CD14-positive monocyte (primary cell): ENCODE measurements at regions not wholly inside any gene's neighbourhood (a gene's known extent, or its start where the extent isn't known, plus 50 kb on each side); places are given as distances from the start of the nearest gene placed in this dataset.

Experiments
- DNase-seq, 3 donors: peaks; one replicate each; pipeline ENCODE4 v3.0.0-alpha.2; 2011 to 2022
- H2AFZ ChIP-seq: 2 replicates; pipeline ENCODE4 v1.6.0; 2012; ENCODE audit warnings: mild to moderate bottlenecking, low read depth, low read length, inconsistent platforms; ENCODE audit not compliant: insufficient read depth, poor library complexity, severe bottlenecking
- H3K27ac ChIP-seq, 2 donors: 1 replicate in 1 of 2; 2 replicates in 1 of 2; pipeline ENCODE4 v1.5.1; 2012 to 2013; ENCODE audit warnings: low read length in 2 of 2, control low read depth in 1 of 2, inconsistent platforms in 1 of 2, low read depth in 1 of 2, mild to moderate bottlenecking in 1 of 2
- H3K27me3 ChIP-seq, 2 donors: one replicate each; pipeline versions ENCODE4 v1.6.0 to v1.6.1; 2011 to 2013; ENCODE audit warnings: low read length in 2 of 2; ENCODE audit not compliant: control insufficient read depth in 2 of 2, insufficient read depth in 2 of 2
- H3K36me3 ChIP-seq, 2 donors: replicated peaks in 1 of 2; 1 replicate in 1 of 2; 2 replicates in 1 of 2; pipeline versions ENCODE4 v1.5.1 to v1.6.1; 2012 to 2013; ENCODE audit warnings: low read length in 2 of 2, control low read depth in 1 of 2, inconsistent platforms in 1 of 2, mild to moderate bottlenecking in 1 of 2; ENCODE audit not compliant: insufficient read depth in 2 of 2, control insufficient read depth in 1 of 2
- H3K4me1 ChIP-seq, 2 donors: 1 replicate in 1 of 2; 2 replicates in 1 of 2; pipeline versions ENCODE4 v1.5.1 to v1.6.1; 2012 to 2013; ENCODE audit warnings: low read length in 2 of 2, control low read depth in 1 of 2, inconsistent platforms in 1 of 2, mild to moderate bottlenecking in 1 of 2, moderate library complexity in 1 of 2; ENCODE audit not compliant: insufficient read depth in 2 of 2, control insufficient read depth in 1 of 2
- H3K4me2 ChIP-seq: replicated peaks from 2 replicates; pipeline ENCODE3; 2012; ENCODE audit warnings: low read length, moderate library complexity, mild to moderate bottlenecking; ENCODE audit not compliant: poor library complexity, severe bottlenecking; ENCODE audit errors: extremely low read depth
- H3K4me3 ChIP-seq, 3 experiments: fragments of 200-600 bp in 1 of 3; sonication (generic) in 1 of 3; replicated peaks in 1 of 3; 1 replicate in 2 of 3; 2 replicates in 1 of 3; pipeline ENCODE4 v1.5.1; 2011 to 2013; ENCODE audit warnings: low read length in 3 of 3, mild to moderate bottlenecking in 3 of 3, control low read depth in 2 of 3, low read depth in 2 of 3, inconsistent platforms in 1 of 3, moderate library complexity in 1 of 3
- H3K79me2 ChIP-seq: 2 replicates; pipeline ENCODE4 v1.6.0; 2012; ENCODE audit warnings: mild to moderate bottlenecking, control low read depth, inconsistent platforms, low read length, moderate library complexity; ENCODE audit not compliant: insufficient read depth
- H3K9ac ChIP-seq: 2 replicates; pipeline ENCODE4 v1.6.0; 2017; ENCODE audit warnings: low read length, mild to moderate bottlenecking; ENCODE audit not compliant: insufficient read depth, poor library complexity, severe bottlenecking
- H3K9me3 ChIP-seq, 2 donors: replicated peaks in 1 of 2; 1 replicate in 1 of 2; 2 replicates in 1 of 2; pipeline versions ENCODE4 v1.5.1 to v1.6.1; 2012 to 2013; ENCODE audit warnings: low read length in 2 of 2, control low read depth in 1 of 2; ENCODE audit not compliant: control insufficient read depth in 1 of 2, insufficient read depth in 1 of 2
- H4K20me1 ChIP-seq: 2 replicates; pipeline ENCODE4 v1.6.0; 2012; ENCODE audit warnings: mild to moderate bottlenecking, low read length, control low read depth, moderate library complexity; ENCODE audit not compliant: insufficient read depth
- H3K27ac Mint-ChIP-seq, 7 donors: one replicate each; pipeline ENCODE4 v1.8.0; 2020; ENCODE audit warnings: mild to moderate bottlenecking in 7 of 7, mixed read lengths in 7 of 7, moderate library complexity in 6 of 7, inconsistent platforms in 2 of 7
- H3K27me3 Mint-ChIP-seq, 3 donors: one replicate each; pipeline ENCODE4 v1.8.0; 2021 to 2022; ENCODE audit warnings: low read depth in 3 of 3, mild to moderate bottlenecking in 3 of 3, mixed read lengths in 3 of 3, moderate library complexity in 3 of 3, inconsistent platforms in 1 of 3
- H3K36me3 Mint-ChIP-seq, 2 donors: one replicate each; pipeline ENCODE4 v1.8.0; 2020; ENCODE audit warnings: mixed read lengths in 2 of 2, inconsistent platforms in 1 of 2, mild to moderate bottlenecking in 1 of 2
- H3K4me1 Mint-ChIP-seq: one replicate; pipeline ENCODE4 v1.8.0; 2020; ENCODE audit warnings: mild to moderate bottlenecking, mixed read lengths
- H3K4me3 Mint-ChIP-seq, 2 donors: one replicate each; pipeline ENCODE4 v1.8.0; 2020; ENCODE audit warnings: mild to moderate bottlenecking in 2 of 2, mixed read lengths in 2 of 2, moderate library complexity in 1 of 2
- H3K9me3 Mint-ChIP-seq, 7 donors: one replicate each; pipeline ENCODE4 v1.8.0; 2020 to 2022; ENCODE audit warnings: mixed read lengths in 7 of 7, mild to moderate bottlenecking in 6 of 7, moderate library complexity in 6 of 7, inconsistent platforms in 2 of 7
- CTCF ChIP-seq: fragments of 200-600 bp; IDR thresholded peaks from one replicate; pipeline ENCODE4 v1.8.0; 2022; ENCODE audit warnings: antibody characterized with exemption, mild to moderate bottlenecking
- WGBS: methylation state at CpG from one replicate; pipeline ENCODE4 v1.1.5; 2013; ENCODE audit warnings: missing lambda C conversion rate; ENCODE audit not compliant: insufficient coverage; 5-methylcytosine and 5-hydroxymethylcytosine counted together
- intact Hi-C, 2 donors: fragments of 100-400 bp; cut with micrococcal nuclease; formaldehyde crosslinking; loops; one replicate each; pipeline versions ENCODE4 v1.15.0 to v1.15.1; 2023

DNA sequence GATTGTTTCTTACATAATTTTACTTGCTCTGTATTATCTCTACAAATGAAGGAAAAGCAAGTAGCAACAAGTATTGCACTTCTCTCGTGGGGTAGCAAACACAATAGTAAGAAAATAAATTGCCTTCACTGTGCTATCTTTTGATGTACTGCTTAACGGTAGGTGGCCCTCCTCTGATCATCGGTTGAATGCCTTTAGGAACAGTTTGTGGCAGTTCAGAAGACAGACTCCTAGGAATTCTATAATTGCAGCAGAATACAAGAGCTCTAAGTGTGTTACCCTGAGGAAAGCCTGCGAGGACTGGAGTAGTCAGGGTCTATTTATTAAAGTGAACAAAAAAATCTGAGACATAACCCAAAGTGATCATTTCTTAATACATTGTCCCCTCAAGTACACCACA lies 1135.9 kb downstream of the KCNT2 start:
- Histone ChIP-seq H3K9me3 (no peaks in the 10 kb centered on the region), H3K4me3 (no peak overlapping the region), H3K27me3 (no peaks in the 10 kb centered on the region), H4K20me1 (no peaks in the 10 kb centered on the region), H2AFZ (no peak overlapping the region), H3K79me2 (no peaks in the 10 kb centered on the region), H3K9ac (no peak overlapping the region), H3K36me3 (no peaks in the 10 kb centered on the region), H3K27ac (no peak overlapping the region), H3K4me1 (no peaks in the 10 kb centered on the region), H3K4me2 (no peak overlapping the region)
- Mint-ChIP-seq H3K9me3 (peaks cover 0 to 5% (median 3%) of the 10 kb centered on the region in 7 donors), H3K27ac (no peak overlapping the region), H3K27me3 (no peaks in the 10 kb centered on the region), H3K36me3 (no peaks in the 10 kb centered on the region), H3K4me3 (no peak overlapping the region), H3K4me1 (no peaks in the 10 kb centered on the region)
- no CpG with 5 or more reads among the region's 4 CpGs for WGBS
- TF ChIP-seq CTCF: no peak
- intact Hi-C loops: no loop called here
- no peak for DNase-seq

GRCh38 chr1:195466639-195467038 lies 1141.6 kb downstream of the KCNT2 start:
- no peaks in the 10 kb centered on the region for H4K20me1 ChIP-seq
- no peak overlapping the region for H3K27ac ChIP-seq
- H3K9ac ChIP-seq: no peak overlapping the region
- H3K27me3 ChIP-seq: no peaks in the 10 kb centered on the region
- peaks cover 0 to 4% (median 2%) of the 10 kb centered on the region in 7 donors for H3K9me3 Mint-ChIP-seq
- no peaks in the 10 kb centered on the region for H3K36me3 Mint-ChIP-seq
- H3K4me3 ChIP-seq: no peak overlapping the region
- DNase-seq: no peak
- no peak for TF ChIP-seq CTCF
- H3K9me3 ChIP-seq: no peaks in the 10 kb centered on the region
- no peak overlapping the region for H3K27ac Mint-ChIP-seq
- no peak overlapping the region for H2AFZ ChIP-seq
- no CpG with 5 or more reads among the region's 1 CpG for WGBS
- intact Hi-C loops: no loop called here
- no peaks in the 10 kb centered on the region for H3K4me1 Mint-ChIP-seq
- H3K4me2 ChIP-seq: no peak overlapping the region
- H3K4me1 ChIP-seq: no peaks in the 10 kb centered on the region
- no peaks in the 10 kb centered on the region for H3K27me3 Mint-ChIP-seq
- no peaks in the 10 kb centered on the region for H3K36me3 ChIP-seq
- H3K4me3 Mint-ChIP-seq: no peak overlapping the region
- no peaks in the 10 kb centered on the region for H3K79me2 ChIP-seq
